GM21529 (cell line): ENCODE measurements at regions not wholly inside any gene's neighbourhood (a gene's known extent, or its start where the extent isn't known, plus 50 kb on each side); places are given as distances from the start of the nearest gene placed in this dataset.
A peak's percentile ranks its signal among the peaks of the same experiment; 100 is the strongest.
"Not testable (repeated sequence)": the region's sequence is repeated elsewhere in the genome, so short reads cannot be mapped to it uniquely, and the experiment has no call there.

ENCODE experiments used
- ATAC-seq: cut with Tn5 transposase; IDR thresholded peaks from one replicate; pipeline ENCODE4 v1.9.1; 2021; ENCODE audit not compliant: unreplicated experiment

GRCh38 chr4:53717064-53717549 lies 125.8 kb upstream of the LNX1 start:
- no peak for ATAC-seq

GRCh38 chr4:53716471-53717063 lies 125.3 kb upstream of the LNX1 start:
- ATAC-seq, result no peak

- no peak for ATAC-seq
These were observed 124.7 kb upstream of the LNX1 start for GRCh38 chr4:53716011-53716410.

GRCh38 chr4:53714236-53715140 lies 123.2 kb upstream of the LNX1 start:
- no peak for ATAC-seq

- ATAC-seq, result no peak
These were observed 122.5 kb upstream of the LNX1 start for GRCh38 chr4:53713767-53714166.

- ATAC-seq, result no peak
These were observed 122.0 kb upstream of the LNX1 start for GRCh38 chr4:53713296-53713695.

GRCh38 chr4:53712408-53713020 lies 121.2 kb upstream of the LNX1 start:
- ATAC-seq, result no peak

- no peak for ATAC-seq
These were observed 120.6 kb upstream of the LNX1 start for GRCh38 chr4:53711926-53712325.

- ATAC-seq, result no peak
These were observed 118.4 kb upstream of the LNX1 start for GRCh38 chr4:53709693-53710092.

GRCh38 chr4:53707491-53707890 lies 116.2 kb upstream of the LNX1 start:
- no peak for ATAC-seq

- ATAC-seq, result no peak
These were observed 115.2 kb upstream of the LNX1 start for GRCh38 chr4:53706422-53707032.

- no peak for ATAC-seq
These were observed 114.7 kb upstream of the LNX1 start for GRCh38 chr4:53705972-53706371.

- ATAC-seq, result peak; percentile 25
These were observed 114.0 kb upstream of the LNX1 start for GRCh38 chr4:53705151-53705764.

- no peak for ATAC-seq
These were observed 113.0 kb upstream of the LNX1 start for GRCh38 chr4:53704329-53704728.

GRCh38 chr4:53703267-53703655 lies 112.0 kb upstream of the LNX1 start:
- no peak for ATAC-seq

GRCh38 chr4:53702334-53703266 lies 111.3 kb upstream of the LNX1 start:
- peak; percentile 84 for ATAC-seq

- not testable (repeated sequence) for ATAC-seq
These were observed 110.0 kb upstream of the LNX1 start for GRCh38 chr4:53701260-53701659.

- ATAC-seq, result not testable (repeated sequence)
These were observed 108.0 kb upstream of the LNX1 start for GRCh38 chr4:53699310-53699709.

GRCh38 chr4:53697016-53697685 lies 105.9 kb upstream of the LNX1 start:
- ATAC-seq, result no peak
